CD4-positive, alpha-beta T cell treated with Interleukin-17A for 1 hour (primary cell): ENCODE measurements at regions not wholly inside any gene's neighbourhood (a gene's known extent, or its start where the extent isn't known, plus 50 kb on each side); places are given as distances from the start of the nearest gene placed in this dataset.
"Not testable (repeated sequence)": the region's sequence is repeated elsewhere in the genome, so short reads cannot be mapped to it uniquely, and the experiment has no call there.

Source experiments
- DNase-seq: peaks from one replicate; pipeline ENCODE4 v3.0.0-alpha.2; 2020

GRCh38 chr10:31679936-31680335 lies 248.7 kb downstream of the ARHGAP12 start:
- no peak for DNase-seq

GRCh38 chr10:31678575-31679516 lies 249.8 kb downstream of the ARHGAP12 start:
- DNase-seq: no peak

DNA sequence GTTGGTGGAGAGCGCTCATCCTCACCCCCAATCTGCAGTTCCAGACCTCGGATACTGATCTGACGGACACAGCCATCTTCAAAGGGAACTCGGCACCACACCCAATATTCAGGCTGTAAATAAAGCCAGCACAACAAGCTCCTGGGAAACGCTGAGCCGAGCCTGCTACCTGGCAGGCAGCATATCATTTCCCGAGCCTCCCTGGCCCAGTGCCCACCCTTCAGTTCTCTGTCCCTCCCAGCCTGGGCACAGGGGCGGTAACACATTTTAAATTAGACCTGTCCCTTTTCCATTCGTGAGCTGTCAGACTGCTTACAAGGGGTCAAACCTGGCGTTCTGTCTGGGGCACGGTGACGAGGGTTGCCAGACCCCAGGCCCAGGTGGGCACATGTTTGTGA lies 250.5 kb downstream of the ARHGAP12 start:
- no peak for DNase-seq

DNA sequence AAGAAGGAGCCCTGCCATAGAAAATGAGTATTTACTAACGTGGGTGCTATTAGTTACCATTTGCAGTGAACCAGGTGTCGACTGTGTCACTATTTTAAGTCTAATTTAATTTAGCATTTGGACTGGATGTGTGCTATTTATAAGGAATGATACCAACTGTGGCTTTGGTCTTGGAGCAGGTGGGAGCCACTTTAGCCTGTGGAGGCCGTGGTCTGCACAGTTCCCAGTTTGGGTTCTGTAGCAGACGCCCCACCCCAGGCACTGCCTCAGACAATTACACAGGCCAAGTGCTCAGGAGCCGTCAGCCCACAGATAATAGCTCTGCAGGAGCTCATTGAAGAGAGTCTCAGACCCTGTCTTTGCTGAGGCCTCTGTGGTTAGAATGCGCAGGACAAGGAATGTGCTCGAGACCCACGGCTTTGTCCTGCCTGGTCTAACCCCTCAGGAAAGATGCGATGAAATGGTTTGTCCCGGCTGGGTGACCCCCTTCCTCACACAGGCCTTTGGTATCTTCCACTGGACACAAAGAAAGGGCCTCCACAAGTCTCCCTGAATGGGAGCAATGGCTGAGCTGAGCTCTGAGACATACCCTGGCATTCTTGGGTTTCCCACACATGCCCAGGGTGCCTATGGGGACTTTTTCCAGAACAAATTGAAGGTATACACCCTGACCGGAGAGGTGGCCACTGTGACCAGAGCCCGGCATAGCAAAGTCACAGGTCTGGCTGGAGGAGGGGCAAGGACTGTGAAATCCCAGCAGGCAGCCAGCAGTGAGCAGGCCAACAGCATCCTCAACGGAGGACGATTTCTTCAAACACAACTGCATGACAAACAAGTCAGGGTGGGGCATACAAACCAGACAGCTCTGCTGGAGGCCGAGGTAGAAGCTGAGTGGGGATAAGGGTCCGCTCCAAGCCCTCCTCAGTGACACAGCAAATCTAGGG lies 251.2 kb downstream of the ARHGAP12 start:
- DNase-seq: no peak

DNA sequence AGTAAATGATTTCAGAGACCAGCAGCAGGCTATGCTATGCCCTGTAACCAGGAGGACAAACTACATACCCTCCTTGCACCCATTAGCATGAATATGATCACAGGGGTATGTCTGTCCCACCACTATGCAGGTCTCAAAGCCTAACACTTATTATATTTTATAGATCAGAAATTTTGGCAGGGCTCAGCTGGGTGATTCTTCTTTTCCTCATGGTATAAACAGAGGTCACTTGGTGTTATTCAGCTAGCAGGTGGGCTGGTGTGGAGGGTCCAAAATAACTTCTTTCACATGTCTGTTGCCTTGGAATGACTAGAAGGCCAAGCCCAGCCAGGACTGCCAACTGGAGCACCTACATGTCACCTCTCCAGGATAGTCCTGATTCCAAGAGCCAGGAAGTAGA lies 252.9 kb downstream of the ARHGAP12 start:
- no peak for DNase-seq

GRCh38 chr10:31669357-31669756 lies 259.3 kb downstream of the ARHGAP12 start:
- DNase-seq: no peak

- no peak for DNase-seq
Measured at GRCh38 chr10:31668326-31668725, 260.3 kb downstream of the ARHGAP12 start.

GRCh38 chr10:31665764-31666279 lies 262.8 kb downstream of the ARHGAP12 start:
- DNase-seq: not testable (repeated sequence)

DNA sequence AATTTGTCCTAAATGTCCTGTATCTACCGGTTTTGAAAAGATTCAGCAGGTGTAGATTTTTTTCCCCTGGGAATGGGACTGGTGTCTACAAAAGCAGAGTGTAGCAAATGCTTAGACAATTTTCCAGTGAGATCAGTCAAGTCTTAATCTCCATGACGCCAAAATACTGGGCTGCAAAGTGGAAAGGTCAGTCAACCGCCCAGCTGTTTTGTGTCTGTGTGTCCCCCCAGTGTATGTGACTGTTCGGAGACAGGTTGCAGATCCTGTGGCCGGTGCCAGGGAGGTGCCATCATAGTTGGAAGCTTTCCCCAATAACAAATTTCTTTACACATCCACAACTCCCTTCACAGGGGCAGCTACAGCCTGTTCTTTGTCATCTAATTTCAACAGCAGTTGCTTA lies 263.8 kb downstream of the ARHGAP12 start:
- no peak for DNase-seq

DNA sequence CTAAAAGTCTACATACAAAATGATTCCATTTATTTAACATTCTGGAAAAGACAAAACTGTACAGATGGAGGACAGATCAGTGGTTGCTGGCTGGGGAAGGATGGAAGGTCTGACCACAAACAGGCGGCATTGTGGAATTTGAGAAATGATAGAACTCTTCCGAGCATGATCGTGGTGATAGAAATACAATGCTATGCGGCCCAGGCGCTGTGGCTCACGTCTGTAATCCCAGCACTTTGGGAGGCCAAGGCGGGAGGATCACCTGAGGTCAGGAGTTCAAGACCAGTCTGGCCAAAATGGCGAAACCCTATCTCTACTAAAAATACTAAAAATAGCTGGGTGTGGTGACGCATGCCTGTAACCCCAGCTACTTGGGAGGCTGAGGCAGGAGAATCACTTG lies 264.6 kb downstream of the ARHGAP12 start:
- DNase-seq: not testable (repeated sequence)

DNA sequence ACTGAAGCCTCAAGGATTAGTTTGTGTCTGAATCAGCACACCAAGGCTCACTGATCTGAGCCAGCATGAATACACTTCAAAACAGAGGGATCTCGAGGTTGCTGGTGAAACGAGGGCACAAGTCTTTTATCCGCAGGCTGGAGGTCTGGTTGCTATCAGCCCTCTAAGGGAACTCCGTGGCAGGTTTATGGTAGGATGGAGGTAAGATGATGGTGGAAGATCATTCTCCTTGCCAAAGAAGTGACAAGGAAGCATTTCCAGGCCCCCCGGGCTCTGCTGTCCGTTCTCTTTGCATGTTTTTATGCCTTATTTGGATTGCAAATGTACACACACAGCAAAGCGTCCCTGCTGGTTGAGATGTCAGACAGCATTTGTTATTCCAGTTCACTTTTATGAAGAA lies 268.3 kb downstream of the ARHGAP12 start:
- no peak for DNase-seq

DNA sequence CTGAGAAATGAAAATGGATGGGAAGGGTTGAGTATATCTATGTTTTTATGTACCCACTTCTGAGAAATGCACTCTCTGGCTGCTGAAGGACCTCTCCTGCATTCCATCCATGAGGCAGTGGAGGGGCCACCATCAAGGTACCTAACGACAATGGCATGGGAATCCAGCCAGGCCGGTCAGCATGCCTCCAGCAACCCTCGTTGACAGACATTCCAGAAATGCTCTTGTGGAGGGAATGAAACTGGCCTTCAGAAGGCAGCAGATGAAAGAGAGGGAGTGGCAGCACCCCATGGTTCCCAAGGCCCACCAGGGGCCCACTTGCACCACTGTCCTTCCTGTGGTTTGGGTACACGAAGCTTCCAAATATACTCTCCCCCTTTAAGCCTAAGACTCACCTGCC lies 269.0 kb downstream of the ARHGAP12 start:
- DNase-seq: no peak

- no peak for DNase-seq
Measured at GRCh38 chr10:31657434-31657872, 271.2 kb downstream of the ARHGAP12 start.

GRCh38 chr10:31656851-31657433 lies 271.7 kb downstream of the ARHGAP12 start:
- DNase-seq: no peak

DNA sequence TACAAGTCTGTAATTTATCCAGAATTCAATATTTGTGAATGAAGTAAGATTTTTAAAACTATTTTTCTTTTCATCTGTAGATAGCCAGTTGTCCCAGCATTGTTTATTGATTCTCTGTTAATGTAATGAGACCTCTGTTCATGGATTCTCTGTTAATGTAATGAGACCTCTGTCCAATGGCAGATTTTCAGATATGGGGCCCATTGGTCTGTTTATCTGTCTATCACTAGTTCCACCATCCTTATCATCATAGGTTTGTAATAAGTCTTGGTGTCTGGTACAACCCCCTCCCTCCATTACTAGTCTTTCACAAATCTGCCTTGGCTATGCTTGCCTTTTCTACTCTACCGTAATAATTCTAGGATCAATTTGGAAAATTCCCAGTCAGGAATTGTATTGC lies 276.6 kb downstream of the ARHGAP12 start:
- no peak for DNase-seq

DNA sequence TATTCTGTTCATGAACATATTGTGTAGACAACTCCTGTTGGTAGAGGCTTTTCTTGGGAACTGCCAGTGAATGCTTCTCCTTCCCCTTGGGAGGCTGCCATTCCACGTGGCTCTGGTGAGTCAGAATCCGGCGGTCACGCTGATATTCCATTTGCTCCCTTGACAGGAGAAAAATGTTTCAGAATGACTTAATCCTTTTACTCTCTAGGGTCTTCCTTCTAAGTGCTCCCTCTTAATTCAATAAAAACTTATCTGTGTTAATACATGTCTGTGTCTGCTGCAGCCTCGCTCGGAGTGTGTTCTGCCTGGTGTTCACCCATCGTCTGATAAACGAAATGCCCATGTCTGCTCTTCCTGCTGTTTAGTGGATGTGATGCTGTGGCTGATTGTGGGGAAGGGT lies 278.6 kb downstream of the ARHGAP12 start:
- DNase-seq: no peak

DNA sequence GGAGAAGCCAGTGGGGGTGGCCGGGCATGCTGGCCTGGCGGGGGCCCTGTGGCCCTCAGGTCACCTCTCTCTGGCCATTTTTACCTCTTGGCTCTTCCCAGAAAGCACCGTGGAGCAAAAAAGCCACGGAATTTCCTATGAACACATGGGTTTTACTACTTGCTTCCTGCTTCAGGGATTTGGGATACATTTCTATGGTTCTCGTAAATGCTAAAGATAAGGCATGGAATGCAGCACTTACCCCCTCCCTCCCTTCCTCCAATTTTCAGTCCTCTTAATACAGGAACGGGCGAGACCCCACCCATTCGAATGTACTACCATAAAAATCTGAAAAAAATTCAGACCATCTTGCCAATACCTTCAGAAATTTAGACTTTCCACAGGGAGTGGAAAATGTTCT lies 279.7 kb downstream of the ARHGAP12 start:
- no peak for DNase-seq

DNA sequence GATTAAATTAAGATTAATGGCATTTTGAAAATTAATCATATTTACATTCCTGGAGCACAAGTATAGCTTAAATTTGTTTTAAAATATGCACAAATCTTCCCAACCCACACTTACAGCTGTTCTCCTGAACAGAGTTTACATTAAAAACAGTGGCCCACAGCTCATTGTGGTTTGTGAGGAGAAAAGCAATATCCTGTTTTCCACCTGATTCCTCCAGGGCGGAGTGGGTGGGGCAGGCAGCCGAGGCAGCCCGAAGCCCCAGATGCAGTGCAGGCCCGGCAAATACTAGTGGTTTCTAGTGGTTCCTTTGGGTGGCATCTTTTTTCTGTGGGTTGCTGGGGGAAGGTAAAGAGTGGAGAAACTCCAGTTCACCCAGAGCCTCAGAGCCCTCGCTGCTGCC lies 280.8 kb downstream of the ARHGAP12 start:
- no peak for DNase-seq

GRCh38 chr10:31646519-31646918 lies 282.1 kb downstream of the ARHGAP12 start:
- no peak for DNase-seq

GRCh38 chr10:31645786-31646185 lies 282.8 kb downstream of the ARHGAP12 start:
- no peak for DNase-seq

DNA sequence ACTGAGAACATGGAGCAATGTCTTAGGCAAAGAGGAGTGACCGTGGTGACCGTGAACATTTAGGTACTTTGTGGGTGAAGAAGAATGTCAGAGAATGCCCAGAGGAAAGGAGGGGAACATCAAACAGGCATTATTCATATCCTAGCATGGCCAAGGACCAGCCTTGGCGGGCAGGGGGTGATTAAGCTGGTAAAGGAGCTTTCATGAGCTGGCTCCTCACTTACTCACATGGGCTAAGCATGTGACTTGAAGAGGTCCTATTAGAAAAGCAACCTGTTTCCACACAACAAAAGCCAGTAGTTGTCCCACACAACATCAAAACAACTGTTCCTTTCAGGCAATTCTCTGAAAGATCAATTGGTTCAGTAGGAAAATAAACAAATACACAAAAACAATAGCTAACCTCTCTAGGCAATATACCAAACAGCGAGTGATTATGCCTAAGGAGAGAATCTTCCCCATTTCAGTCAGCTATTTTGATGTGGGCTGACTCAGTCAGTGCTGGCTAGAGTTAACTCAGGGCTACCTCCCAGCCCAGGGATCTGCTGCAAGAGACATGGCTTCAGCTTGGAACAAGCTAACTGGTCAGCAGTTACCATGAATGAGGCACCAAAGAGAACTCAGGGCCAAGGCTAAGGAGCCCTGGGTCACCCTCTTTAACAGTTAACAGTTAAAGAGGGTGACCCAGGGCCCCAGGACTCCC lies 283.5 kb downstream of the ARHGAP12 start:
- no peak for DNase-seq

DNA sequence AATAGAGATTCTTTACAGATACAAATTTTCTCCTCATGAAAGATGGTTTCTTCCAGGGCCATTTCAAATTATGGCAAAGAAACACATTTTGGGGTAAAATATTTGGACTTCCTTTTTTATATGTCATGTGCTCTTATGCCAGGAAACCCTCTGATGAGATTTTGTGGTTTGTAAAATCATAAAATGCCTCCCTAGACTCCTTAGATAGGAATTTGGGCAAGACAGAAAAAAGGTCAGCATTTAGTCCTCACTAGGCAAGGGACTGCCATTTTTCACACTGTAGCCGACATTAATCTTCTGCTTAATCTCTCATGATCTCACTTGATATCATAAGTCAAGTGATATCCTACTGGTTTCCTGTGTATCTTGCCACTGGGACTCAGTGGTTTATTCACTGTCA lies 286.4 kb downstream of the ARHGAP12 start:
- DNase-seq: no peak
